ENCODE measurements at regions not wholly inside any gene's neighbourhood (a gene's known extent, or its start where the extent isn't known, plus 50 kb on each side); places are given as distances from the start of the nearest gene placed in this dataset.

GRCh38 chr7:136585954-136586670 is 282.3 kb upstream of the CHRM2 start:
- no peak for TF ChIP-seq EZH2 (IDR thresholded peaks at IDR 0.05; ENCODE audit: insufficient read depth, poor library complexity, severe bottlenecking)
- no peak for TF ChIP-seq EZH2phosphoT487 (IDR thresholded peaks at IDR 0.05; ENCODE audit: insufficient read depth, low read depth)

Measured in GM23248 (cell line).